ENCODE measurements at regions not wholly inside any gene's neighbourhood (a gene's known extent, or its start where the extent isn't known, plus 50 kb on each side); places are given as distances from the start of the nearest gene placed in this dataset.
A peak's percentile ranks its signal among the peaks of the same experiment; 100 is the strongest.
"Not testable (repeated sequence)": the region's sequence is repeated elsewhere in the genome, so short reads cannot be mapped to it uniquely, and the experiment has no call there.

DNA sequence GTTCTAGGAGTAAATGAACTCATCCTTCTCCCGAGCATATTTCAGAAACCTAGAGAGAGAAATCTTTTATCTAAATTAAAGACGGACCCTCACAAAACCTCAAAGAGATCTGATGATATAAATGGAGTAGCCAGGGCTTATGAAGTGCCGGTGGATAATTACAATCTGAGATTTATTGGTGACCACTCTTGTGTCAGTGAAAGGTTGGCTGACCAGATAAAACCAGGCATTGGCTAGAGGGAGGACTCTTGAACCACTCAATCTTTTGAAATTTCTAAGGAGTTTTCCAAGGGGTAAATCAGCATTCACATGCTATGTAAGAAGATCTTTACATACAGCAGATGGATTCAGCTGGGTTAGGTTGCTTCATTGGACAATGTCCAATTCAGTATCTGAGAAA, 227.3 kb upstream of the MMADHC start:
- no peak for DNase-seq

DNA sequence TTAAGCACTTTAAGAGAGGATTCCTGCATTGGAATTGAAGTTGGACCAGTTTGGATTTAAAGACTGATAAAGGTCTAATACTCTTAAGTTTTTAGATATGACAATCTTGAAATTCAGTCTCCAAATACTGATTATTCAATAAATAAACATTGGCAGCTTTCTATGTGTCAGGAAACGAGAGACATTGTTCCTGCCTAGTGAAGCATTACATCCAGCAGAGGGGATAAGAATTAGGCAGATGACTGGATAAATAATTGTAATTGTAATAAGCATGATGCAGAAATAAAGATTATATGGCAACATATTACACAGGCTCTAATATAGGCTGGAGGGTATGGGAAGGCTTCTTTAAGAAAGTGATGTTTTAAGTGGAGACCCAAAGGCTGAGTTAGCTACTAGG, 226.5 kb upstream of the MMADHC start:
- no peak for DNase-seq

DNA sequence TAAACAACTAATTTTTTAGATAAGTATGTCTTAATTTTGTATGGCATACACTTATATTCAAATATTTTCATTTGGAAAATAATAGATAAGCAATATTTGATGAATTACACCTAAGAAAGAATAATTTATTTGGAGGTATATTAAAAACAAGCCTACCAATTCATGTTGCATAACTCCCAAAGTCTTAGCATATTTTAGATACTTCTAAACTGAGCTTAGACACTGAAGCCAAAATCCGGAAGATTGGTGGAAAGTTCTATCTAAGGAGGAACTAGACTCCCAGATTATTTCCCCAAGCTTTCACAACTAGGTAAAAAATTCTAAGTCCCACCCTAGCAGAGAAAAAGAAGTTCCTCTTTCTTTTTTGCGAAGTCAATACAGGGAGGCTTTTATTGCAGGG, 221.0 kb upstream of the MMADHC start:
- DNase-seq: no peak

DNA sequence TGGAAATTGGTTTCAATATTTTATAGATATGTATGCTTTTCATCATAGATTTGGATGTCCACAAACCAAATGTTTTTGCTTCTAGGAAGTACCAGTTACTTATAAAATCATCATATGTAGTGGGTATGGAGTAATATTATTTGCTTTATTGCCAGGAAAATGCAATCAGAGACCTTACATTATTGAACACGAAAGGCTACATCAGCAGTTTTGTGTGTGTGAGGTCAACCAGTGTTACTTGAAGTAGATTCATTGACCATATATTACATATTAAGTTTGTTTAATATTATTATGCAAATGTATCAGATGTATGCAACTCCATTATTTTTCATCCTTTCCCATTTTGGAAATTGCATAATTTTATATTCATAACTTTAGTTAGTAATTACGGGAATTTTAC, 219.1 kb upstream of the MMADHC start:
- DNase-seq: no peak

DNA sequence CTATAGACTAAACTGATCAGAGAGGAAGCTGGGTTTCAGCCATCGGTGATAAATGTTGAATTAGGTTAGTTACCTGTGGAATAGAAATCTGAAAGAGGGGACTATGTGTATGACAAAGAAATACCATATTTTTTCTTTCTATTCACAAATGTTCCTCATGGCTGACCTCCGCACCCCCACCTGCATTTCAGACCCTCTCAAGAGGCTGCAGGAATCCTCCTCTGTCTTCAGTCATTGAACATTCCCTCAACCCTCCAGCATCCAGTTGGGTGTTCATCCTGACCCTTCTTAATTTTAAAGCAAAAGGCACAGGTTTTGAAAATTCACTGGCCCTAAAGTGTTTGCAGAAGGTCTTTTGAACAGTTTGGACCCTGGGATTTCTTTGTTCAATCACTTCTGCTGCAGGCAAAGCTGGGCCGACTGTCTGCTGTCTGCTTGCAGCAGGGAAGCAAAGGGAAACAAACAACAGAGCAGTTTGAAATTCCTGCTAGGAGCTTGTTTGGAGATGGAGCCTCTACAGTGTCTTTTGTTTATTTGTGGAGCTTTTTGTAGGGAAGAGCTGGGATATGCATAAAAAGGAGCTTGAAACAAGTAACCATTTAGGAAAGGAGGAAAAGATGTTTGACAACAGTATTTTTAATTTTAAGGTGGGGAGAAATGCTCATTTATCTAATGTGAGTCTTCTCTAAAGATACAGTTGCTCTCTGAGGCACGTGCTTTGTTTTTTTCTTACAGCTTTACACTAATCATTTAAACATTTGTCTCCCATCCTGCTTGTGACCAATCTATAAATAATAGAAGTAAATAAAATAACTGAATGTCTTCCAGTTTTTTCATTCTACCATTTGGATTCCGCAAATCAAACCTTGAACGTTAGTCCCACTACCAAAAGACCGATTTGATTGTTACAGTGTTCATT, 213.3 kb upstream of the MMADHC start:
- peak in 1 of 3 donors; percentile 34 for DNase-seq

DNA sequence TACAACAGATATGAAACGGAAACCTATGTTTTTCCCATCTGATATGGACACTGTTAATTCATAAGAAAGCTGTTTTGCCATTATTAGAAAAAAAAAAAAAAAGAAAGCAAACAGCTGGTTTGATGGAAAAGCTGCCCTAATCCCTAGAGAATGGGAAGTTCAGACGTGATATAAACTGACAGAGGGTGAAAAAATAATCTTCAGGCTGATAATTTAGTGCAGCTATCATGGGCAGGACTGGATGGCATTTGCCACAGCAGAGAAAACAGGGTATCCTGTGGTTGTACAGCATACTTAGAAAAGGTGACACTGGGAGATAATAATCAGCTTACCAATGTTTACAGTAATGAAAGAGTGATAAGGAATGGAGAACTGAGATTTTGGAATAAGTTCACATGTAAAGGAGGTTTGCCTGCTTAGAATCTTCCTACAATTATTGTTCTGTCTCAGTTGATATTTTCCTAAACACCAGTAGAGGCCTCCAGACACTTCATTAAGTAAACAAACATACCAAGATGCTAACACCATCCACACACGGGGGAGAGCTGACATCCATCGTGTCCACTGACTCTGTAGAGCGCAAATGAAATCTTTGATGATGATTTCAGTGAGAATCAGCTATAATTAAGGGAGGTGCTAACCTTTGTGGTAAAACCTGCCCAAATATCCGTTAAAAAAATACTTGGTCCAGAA, 211.6 kb upstream of the MMADHC start:
- DNase-seq: peak; percentile 44 to 78 (median 44)

DNA sequence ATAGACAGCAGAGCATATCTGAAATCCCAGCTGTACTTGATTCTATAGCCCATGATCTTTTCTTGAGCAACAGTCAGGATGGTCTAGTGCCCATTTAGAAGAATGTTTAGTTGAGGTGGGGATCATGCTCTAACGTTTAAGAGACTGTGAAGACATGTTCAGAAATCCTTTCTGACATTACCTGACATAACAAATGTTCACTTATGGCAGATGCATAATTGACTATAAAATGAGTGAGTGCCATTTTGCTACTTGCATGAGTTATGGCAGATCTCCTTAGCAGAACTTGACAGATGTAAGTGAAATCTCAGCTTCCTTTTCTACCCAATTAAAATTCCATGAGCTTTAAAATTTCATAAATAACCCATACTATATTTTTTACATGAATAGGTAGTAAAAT, 209.5 kb upstream of the MMADHC start:
- no peak for DNase-seq

DNA sequence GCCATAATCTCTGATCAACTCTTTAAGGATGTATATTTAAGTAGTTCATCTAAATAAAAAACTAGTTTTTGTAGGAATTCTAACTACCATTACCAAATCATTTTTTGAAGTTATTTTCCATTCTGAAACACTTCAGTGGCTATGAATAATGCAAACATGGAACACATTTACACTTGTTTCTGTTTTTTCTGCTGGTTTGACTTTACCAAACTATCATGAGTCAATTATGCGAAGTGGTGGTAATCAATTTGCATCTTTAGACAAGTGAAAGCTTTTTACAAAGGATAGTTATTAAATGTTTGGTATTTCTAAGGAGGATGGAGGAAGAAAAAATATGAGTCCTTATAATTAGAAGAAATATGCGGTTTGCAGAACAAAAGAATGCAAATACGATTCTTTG, 202.0 kb upstream of the MMADHC start:
- DNase-seq: no peak

DNA sequence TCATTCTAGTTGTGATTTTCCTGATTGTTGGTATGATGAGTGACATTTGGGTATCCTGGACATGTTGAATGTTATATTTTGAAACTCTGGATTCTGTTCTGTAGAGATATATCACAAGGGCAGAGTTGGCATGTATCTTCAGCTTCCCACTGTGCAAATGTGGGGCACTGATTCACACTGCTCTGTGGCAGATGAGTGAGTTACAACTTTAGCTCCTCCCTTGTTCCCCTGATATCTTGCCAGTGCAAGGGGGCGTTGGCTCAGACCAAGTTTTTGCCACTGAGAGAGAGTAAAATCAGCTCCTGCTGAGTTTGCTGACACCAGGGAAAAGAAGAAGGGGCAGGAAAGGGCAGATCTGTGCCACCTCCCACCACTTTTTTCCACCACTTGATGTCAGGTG, 199.6 kb upstream of the MMADHC start:
- DNase-seq: no peak

DNA sequence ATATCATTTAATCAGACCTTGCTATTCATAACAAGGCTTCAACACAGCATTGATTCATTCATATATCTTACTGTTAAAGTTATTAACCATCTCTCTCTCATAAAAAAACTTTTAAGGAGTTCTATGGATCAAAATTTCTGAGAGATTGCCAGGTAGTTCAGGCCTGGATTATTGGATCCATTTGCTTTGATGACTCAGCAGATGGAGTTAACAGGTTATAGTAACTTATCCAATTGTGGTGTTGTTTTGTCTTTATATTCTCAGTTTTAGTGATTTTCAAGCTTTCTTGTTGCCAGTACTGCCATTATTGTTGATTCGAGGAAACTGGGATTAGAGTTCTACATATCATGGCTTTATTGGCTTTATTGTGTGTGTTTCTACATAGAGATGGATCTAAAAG, 195.7 kb upstream of the MMADHC start:
- DNase-seq: no peak

DNA sequence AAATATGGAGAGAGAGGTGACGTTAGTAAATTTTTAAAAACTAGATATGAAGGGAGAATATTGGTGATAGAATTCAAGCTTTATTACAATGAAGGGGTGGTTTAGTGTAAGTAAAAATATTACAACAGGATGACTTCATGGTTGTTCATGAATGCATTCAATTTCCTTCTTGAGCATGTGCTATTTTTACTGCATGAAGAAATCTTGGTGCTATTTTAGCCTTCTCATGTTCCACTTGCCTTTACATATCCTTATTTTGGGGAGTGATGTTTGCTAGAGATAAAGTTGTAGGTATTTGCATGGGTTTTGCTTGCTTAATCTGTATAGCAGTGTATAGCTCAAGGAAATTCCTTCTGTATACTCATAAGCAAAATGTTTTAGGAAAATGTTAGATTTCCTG, 195.0 kb upstream of the MMADHC start:
- DNase-seq: no peak

DNA sequence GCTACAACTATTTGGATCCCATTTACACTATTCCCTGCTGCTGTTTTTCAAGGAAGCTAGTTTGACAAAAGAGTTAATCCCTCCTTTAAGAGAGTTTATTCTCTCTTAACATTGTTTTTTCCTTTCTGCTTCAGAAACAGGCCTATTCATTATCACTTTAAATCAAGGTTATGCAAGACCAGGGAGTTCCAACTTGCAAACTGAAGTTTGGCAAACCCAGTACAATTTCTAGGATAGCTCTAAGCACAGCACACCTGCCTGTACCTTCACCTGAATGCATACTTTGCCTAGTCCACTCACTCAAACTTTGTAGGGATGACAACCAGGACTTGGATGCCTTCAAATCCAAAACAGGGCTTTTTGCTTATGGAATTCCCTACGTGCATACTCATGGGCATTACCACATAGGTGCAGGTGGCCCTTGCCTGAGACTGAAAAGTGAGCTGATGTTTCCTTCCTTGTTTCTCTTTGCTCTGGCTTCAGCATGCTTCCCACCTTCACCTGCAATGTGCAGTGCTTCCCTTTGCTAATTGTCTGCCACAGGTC, 193.8 kb upstream of the MMADHC start:
- DNase-seq: no peak

DNA sequence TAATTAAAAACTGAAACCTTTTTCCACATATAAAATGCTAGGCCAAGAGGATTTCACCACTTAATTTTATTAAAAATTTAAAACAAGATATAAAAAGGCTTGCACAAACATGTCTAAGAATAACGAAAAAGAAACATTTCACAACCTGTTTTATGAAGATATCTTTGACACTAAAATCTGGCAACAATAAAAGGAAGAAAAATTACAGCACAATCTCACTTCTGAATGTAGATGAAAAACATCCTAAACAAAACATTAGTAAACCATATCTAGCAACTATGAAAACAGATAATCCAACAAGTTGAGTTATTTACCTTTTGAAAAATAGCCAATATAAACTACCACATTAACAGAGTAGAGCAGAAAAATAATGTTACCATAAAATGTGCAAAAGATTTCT, 185.4 kb upstream of the MMADHC start:
- no peak for DNase-seq

DNA sequence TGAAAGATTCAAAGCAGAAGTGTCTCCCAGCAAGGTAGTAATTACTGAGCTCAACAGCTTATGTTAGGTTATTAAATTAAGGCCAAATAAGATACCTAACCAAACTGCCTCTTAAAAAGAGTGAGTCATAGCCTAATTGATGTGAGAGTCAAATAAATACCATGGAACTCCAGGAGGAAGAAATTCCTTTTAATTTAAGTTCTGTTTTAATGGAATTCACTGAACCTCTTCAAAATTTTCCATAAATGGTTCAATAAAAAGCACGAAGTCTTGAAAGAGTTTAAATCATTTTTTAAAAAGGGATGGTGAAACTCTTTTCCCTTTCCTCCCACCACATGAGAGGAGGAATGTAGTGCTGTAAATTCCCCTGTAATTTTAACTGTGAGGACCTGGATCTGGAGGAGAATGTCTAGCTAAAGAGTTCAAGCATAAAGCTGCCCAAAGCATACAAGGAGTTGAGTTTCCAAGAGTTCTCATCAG, 180.8 kb upstream of the MMADHC start:
- DNase-seq: peak in 2 of 3 donors; percentile 28 to 37

DNA sequence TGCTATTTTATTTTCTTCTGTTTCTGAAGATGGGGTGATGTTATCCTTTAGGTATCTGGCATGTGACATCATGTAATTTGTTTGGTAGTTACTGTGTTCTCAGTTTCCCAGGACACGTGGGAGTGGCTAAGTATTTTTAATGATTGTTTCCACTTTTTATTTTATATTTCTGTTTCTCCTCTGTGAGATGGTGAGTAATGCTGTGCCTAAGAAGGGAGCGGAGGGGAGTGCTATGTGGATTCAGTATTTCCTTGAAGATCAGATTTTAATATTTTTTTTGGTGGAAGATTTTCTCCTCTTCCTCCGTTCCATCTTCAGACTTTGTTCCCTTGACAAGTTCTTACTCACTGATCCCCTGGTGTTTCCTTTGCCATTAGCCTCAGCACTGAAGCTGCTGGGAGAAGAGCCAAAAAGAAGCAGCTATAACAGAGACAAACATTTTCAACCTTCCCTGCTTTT, 180.0 kb upstream of the MMADHC start:
- DNase-seq: peak; percentile 50 to 75 (median 69)

DNA sequence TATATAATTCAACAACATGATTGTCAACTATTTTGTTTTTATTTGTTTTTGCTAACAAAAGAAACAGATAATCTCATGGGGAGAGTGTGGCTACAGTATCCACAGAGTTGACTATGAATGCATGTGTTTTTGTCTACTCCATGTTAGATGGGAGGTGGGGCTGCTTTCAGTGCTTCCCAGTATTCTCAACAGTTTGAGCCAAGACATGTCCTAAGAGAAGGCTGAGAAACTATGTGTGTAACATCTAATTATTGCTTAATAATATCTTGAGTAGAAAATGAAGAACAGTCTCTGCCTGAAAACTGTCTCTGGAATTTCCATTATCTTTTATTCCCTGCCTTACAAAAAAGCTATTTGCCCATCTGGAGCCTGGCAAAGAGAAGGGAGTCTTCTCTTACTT, 178.8 kb upstream of the MMADHC start:
- peak in 1 of 3 donors; percentile 10 for DNase-seq

DNA sequence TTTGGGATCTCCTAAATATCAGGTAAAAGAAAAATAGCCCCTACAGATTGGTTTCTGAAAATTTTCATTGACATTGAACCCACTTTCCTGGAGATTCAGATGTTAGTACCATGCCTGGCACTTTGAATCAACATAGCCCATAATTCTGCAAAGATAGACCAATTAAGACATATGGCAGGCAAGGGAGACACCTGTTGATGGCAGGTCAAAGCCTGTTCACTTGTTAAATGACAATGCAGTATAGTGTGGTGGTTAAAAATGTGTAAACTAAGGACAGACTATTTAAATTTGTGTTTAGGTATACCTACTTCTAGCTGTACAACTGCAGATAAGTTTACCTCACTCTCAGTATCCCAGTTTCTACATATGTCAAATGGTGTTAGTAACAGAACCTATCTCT, 178.1 kb upstream of the MMADHC start:
- no peak for DNase-seq

DNA sequence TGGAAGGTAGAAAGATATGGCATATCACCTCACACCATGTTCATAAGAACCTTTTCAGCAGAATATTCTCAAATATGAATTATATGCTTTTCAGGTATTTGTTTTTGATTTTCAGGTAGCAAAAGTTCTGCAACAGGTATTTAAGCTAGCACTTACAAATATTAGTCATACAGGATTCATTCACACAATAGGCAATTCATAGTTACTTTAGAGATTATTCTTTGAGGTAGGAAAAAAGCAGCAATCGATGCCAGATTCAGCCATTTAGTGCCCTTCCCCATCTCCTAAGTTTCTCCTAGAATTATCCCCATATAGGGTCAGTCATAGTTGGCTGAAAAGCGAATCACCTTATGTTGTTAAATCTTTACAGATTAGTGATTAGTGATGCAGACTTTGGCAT, 177.4 kb upstream of the MMADHC start:
- no peak for DNase-seq

DNA sequence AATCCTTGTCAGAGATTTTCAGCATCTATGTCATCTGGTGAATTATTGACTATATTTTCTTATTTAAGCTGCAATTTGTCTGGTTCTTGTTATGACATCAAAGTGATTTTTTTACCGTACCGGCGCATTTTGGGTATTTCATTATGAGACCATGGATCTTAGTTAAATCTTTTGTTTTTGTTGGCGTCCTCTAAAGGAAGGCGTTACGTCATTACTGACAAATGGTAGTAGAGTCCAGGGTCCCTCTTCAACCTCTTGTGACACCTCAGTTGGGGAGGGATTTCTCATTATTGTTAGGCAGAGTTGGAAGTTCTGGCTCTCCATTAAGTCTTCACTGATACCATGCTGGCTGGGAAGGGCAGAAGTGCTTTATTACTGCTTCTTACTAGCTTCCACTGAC, 175.8 kb upstream of the MMADHC start:
- DNase-seq: no peak

DNA sequence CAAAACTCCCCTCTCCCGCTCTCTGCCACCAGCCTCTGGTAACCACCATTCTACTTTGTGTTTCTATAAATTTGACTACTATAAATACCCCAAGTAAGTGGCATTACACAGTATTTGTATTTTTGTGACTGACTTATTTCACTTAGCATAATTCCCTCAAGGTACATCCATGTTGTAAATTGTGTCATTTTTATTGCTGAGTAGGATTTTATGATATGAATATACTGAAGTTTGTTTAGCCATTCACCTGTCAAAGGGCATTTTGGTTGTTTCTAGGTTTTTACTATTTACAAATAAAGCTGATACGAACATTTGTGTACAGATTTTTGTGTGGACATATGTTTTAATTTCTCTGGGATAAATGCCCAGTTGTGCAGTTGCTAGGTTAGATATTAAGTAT, 174.0 kb upstream of the MMADHC start:
- no peak for DNase-seq

DNA sequence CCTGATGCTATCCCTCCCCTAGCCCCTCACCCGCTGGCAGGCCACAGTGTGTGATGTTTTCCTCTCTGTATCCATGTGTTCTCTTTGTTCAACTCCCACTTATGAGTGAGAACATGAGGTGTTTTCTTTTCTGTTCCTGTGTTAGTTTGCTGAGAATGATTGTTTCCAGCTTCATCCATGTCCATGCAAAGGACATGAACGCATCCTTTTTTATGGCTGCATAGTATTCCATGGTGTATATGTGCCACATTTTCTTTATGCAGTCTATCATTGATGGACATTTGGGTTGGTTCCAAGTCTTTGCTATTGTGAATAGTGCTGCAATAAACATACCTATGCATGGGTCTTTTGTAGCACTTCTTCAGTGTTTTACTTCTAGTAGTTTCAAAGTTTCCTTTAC, 171.8 kb upstream of the MMADHC start:
- DNase-seq: not testable (repeated sequence)

DNA sequence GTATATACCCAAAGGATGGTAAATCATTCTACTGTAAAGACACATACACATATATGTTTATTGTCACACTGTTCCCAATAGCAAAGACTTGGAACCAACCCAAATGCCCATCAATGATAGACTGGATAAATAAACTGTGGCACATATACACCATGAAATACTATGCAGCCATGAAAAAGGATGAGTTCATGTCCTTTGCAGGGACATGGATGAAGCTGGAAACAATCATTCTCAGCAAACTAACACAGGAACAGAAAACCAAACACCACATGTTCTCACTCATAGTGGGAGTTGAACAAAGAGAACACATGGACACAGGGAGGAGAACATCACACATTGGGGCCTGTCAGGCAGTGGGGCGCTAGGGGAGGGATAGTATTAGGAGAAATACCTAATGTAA, 167.1 kb upstream of the MMADHC start:
- not testable (repeated sequence) for DNase-seq

DNA sequence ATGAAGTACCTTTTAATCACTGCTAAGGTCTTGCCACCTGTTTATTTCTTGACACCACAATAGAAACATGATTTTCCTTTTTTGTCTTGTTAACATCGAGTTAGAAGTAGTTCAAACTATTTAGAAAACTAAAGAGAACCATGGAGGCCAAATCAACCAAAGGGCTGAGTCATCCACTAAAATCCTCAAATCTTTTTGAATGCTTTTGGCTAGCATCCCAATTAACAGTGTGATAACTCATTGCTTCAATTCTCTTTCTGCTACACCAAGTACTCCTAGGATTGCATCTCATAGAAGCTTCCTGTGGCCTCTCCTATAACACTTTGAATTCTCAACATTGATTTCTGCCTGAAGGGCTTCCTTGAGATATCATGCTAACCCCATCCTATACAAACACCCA, 159.9 kb upstream of the MMADHC start:
- DNase-seq: no peak
